MM.1S (cell line): ENCODE measurements at regions not wholly inside any gene's neighbourhood (a gene's known extent, or its start where the extent isn't known, plus 50 kb on each side); places are given as distances from the start of the nearest gene placed in this dataset.

ENCODE experiments used
- DNase-seq: peaks from one replicate; pipeline ENCODE4 v3.0.0-alpha.2; 2015
- H2AFZ ChIP-seq: fragments of 300-600 bp; sonication (generic); 2 replicates; pipeline ENCODE4 v1.6.0; 2016; ENCODE audit warnings: antibody characterized with exemption, low read length
- H3F3A ChIP-seq: fragments of 300-600 bp; sonication (generic); 2 replicates; pipeline ENCODE4 v1.6.1; 2016; ENCODE audit warnings: mild to moderate bottlenecking, antibody characterized with exemption, low read length, moderate library complexity, mixed read lengths; ENCODE audit not compliant: insufficient read depth
- H3K27ac ChIP-seq: fragments of 300-600 bp; sonication (generic); 2 replicates; pipeline ENCODE4 v1.5.1; 2016; ENCODE audit warnings: mild to moderate bottlenecking, low read length
- H3K27me3 ChIP-seq: fragments of 300-600 bp; sonication (generic); replicated peaks from 2 replicates; pipeline ENCODE4 v1.6.0; 2016; ENCODE audit warnings: low read length; ENCODE audit not compliant: insufficient read depth
- H3K36me3 ChIP-seq: fragments of 300-600 bp; sonication (generic); replicated peaks from 2 replicates; pipeline ENCODE4 v1.6.1; 2016; ENCODE audit warnings: mild to moderate bottlenecking, low read length, mixed read lengths; ENCODE audit not compliant: insufficient read depth
- H3K4me1 ChIP-seq: fragments of 300-600 bp; sonication (generic); 2 replicates; pipeline ENCODE4 v1.6.1; 2016; ENCODE audit warnings: low read length, mixed read lengths
- H3K4me2 ChIP-seq: fragments of 300-600 bp; sonication (generic); 2 replicates; pipeline ENCODE4 v1.6.0; 2016; ENCODE audit warnings: low read depth, low read length
- H3K4me3 ChIP-seq: fragments of 300-600 bp; sonication (generic); 2 replicates; pipeline ENCODE4 v1.5.1; 2016; ENCODE audit warnings: low read length, mixed read lengths
- H3K79me2 ChIP-seq: fragments of 300-600 bp; sonication (generic); 2 replicates; pipeline ENCODE4 v1.6.1; 2016; ENCODE audit warnings: mixed run types, low read length, mixed read lengths
- H3K9ac ChIP-seq: fragments of 300-600 bp; sonication (generic); 2 replicates; pipeline ENCODE4 v1.6.1; 2016; ENCODE audit warnings: low read length, mixed read lengths
- H3K9me2 ChIP-seq: fragments of 300-600 bp; sonication (generic); replicated peaks from 2 replicates; pipeline ENCODE4 v1.6.1; 2016; ENCODE audit warnings: mild to moderate bottlenecking, low read length, mixed read lengths; ENCODE audit not compliant: insufficient read depth
- H3K9me3 ChIP-seq: fragments of 300-600 bp; sonication (generic); replicated peaks from 2 replicates; pipeline ENCODE4 v1.6.1; 2016; ENCODE audit warnings: mild to moderate bottlenecking, low read length, mixed read lengths; ENCODE audit not compliant: insufficient read depth
- H4K20me1 ChIP-seq: fragments of 300-600 bp; sonication (generic); 2 replicates; pipeline ENCODE4 v1.6.1; 2016; ENCODE audit warnings: mild to moderate bottlenecking, low read length, moderate library complexity, mixed read lengths; ENCODE audit not compliant: insufficient read depth
- EZH2 ChIP-seq: fragments of 300-600 bp; sonication (generic); optimal IDR thresholded peaks from 2 replicates; pipeline ENCODE3; 2017; ENCODE audit warnings: low read depth, mild to moderate bottlenecking, antibody characterized with exemption, low read length, mixed read lengths
- EZH2phosphoT487 ChIP-seq: fragments of 300-600 bp; sonication (generic); IDR thresholded peaks from 2 replicates; pipeline ENCODE4 v1.6.1; 2018; ENCODE audit warnings: antibody characterized with exemption, low read length
- TF ChIP-seq, protein P1 (sequence below): fragments of 300-600 bp; sonication (generic); IDR thresholded peaks from 2 replicates; pipeline ENCODE4 v1.5.1; 2016; ENCODE audit warnings: antibody characterized with exemption, low read length, mixed read lengths

DNA sequence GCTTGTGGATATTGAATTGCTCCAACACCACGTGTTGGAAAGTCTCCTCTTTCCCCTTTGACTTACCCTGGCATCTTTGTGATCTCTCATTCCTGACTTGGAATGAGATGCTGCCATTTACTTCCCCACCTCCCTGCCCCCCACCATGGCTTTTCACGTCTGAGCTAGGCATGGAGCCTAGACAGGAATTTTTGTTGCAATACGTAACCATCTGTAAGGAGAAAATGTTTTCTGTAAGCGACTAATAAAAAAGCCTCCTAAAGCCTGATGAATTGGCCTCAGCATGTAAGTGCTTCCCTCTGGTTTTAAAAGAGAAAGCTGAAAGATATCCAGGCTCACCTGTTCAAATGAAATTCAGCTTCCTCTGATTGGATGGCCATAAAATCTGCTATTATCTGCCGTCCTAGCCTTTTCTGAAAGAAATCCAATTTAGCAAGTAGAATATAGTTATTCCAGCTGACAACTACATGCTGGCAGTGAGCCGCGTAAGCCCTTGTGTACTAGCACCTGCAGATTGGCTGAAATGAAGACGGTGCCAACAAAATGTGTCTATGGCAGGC lies 200.1 kb downstream of the NSG2 start:
- TF ChIP-seq, protein P1, sequence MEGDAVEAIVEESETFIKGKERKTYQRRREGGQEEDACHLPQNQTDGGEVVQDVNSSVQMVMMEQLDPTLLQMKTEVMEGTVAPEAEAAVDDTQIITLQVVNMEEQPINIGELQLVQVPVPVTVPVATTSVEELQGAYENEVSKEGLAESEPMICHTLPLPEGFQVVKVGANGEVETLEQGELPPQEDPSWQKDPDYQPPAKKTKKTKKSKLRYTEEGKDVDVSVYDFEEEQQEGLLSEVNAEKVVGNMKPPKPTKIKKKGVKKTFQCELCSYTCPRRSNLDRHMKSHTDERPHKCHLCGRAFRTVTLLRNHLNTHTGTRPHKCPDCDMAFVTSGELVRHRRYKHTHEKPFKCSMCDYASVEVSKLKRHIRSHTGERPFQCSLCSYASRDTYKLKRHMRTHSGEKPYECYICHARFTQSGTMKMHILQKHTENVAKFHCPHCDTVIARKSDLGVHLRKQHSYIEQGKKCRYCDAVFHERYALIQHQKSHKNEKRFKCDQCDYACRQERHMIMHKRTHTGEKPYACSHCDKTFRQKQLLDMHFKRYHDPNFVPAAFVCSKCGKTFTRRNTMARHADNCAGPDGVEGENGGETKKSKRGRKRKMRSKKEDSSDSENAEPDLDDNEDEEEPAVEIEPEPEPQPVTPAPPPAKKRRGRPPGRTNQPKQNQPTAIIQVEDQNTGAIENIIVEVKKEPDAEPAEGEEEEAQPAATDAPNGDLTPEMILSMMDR: no peak
- TF ChIP-seq EZH2: no peak
- TF ChIP-seq EZH2phosphoT487: no peak
- no peak overlapping the region for H2AFZ ChIP-seq
- no peak for DNase-seq

DNA sequence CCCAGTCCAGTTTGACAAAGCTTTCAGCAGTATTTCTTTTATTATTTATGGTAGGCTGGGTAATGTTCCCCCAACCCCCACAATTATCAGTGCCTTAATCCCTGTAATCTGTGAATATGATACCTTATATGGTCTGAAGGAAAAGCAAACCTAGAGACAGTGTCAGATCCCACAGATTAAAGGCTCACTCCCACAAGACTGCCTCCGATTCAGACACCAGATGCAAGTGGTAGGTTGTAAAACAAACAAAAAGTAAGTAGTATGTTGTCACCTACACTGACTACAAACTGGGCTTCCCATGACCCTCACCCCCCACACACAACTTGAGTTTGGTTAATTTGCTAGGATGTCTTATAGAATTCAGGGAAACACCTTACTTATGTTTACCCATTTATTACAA lies 201.2 kb downstream of the NSG2 start:
- no peak for DNase-seq
- H2AFZ ChIP-seq: no peak overlapping the region
- H3K27ac ChIP-seq: no peak overlapping the region
- H3K27me3 ChIP-seq: no peaks in the 10 kb centered on the region
- no peak overlapping the region for H3K4me3 ChIP-seq
- H3K9me2 ChIP-seq: no peaks in the 10 kb centered on the region
- no peaks in the 10 kb centered on the region for H3K36me3 ChIP-seq
- H3K4me1 ChIP-seq: no peaks in the 10 kb centered on the region
- no peaks in the 10 kb centered on the region for H3K9me3 ChIP-seq
- H3F3A ChIP-seq: no peaks in the 10 kb centered on the region
- no peaks in the 10 kb centered on the region for H3K79me2 ChIP-seq
- no peaks in the 10 kb centered on the region for H4K20me1 ChIP-seq
- H3K9ac ChIP-seq: no peak overlapping the region
- TF ChIP-seq EZH2phosphoT487: no peak
- no peak for TF ChIP-seq EZH2
- TF ChIP-seq, protein P1: no peak
- H3K4me2 ChIP-seq: no peak overlapping the region

More for the DNA sequence above, 200.1 kb downstream of the NSG2 start:
- Histone ChIP-seq H3K9me3 (no peaks in the 10 kb centered on the region), H3K36me3 (no peaks in the 10 kb centered on the region), H3K4me2 (no peak overlapping the region), H3K27me3 (no peaks in the 10 kb centered on the region), H3K27ac (no peak overlapping the region), H3K79me2 (no peaks in the 10 kb centered on the region), H3K4me3 (no peak overlapping the region), H3K9me2 (no peaks in the 10 kb centered on the region), H4K20me1 (no peaks in the 10 kb centered on the region), H3K9ac (no peak overlapping the region), H3F3A (no peaks in the 10 kb centered on the region), H3K4me1 (no peaks in the 10 kb centered on the region)

DNA sequence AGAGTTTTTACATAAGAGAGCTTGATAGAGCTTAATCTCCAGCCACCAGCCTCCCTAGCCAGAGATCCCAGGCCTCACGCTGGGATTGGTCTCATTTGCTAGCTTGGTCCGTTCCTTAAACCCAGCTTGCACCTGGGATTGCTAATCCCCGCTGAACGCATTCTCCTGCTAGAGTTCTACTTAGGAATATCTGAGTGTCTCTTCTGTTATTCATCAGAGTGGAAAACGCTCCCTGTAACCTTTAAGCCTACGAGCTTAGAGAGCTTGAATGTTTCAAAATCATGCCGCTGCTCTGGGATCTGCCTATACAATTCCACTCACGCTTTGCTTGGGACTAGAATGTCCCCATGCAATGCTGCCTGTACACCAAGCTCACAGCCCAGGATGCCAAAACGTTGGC lies 201.8 kb downstream of the NSG2 start:
- Histone ChIP-seq H3F3A (no peaks in the 10 kb centered on the region), H3K27me3 (no peaks in the 10 kb centered on the region), H3K9ac (no peak overlapping the region), H3K4me1 (no peaks in the 10 kb centered on the region), H3K4me3 (no peak overlapping the region), H3K9me3 (no peaks in the 10 kb centered on the region), H3K4me2 (no peak overlapping the region), H2AFZ (no peak overlapping the region), H3K27ac (no peak overlapping the region), H4K20me1 (no peaks in the 10 kb centered on the region), H3K79me2 (no peaks in the 10 kb centered on the region), H3K9me2 (no peaks in the 10 kb centered on the region), H3K36me3 (no peaks in the 10 kb centered on the region)
- TF ChIP-seq EZH2phosphoT487 (no peak), EZH2 (no peak)
- TF ChIP-seq, protein P1: no peak
- no peak for DNase-seq
